Heart left ventricle (tissue), 13 donors: ENCODE measurements at regions not wholly inside any gene's neighbourhood (a gene's known extent, or its start where the extent isn't known, plus 50 kb on each side); places are given as distances from the start of the nearest gene placed in this dataset.

Experiments
- CTCF ChIP-seq, 12 donors: fragments of 200-600 bp; sonication (generic) in 4 of 12; IDR thresholded peaks; one replicate each; pipeline versions ENCODE4 v1.5.0 to v1.8.0; 2018 to 2022; ENCODE audit warnings: antibody characterized with exemption in 12 of 12, mild to moderate bottlenecking in 5 of 12
- POLR2A ChIP-seq, 2 donors: fragments of 450-650 bp; IDR thresholded peaks; one replicate each; pipeline ENCODE4 v1.6.1; 2017; ENCODE audit warnings: antibody characterized with exemption in 2 of 2, mild to moderate bottlenecking in 2 of 2, moderate library complexity in 2 of 2
- donor health status: ischemic (EF 13 %, LVEDD 7.1; RV severe dilation, severe dysfunction).
- donor health status: DM: no; HTN: yes; CAD: no.
- donor health status: DM: no; HTN: no; CAD: no.
- donor health status: ischemic (EF 25% LVEDD 6.9; RV normal size, moderate dysfunction).
- donor health status: ischemic (EF 25% LVEDD 5.7; RV mildly dilated, moderate dysfunction).
- donor health status: ischemic (EF 35%, LVEDD 5.7; RV mildly dilated, moderate dysfunction).
- donor health status: nonischemic (EF 11% LVEDD 7.7; RV severe dilation, severe dysfunction).
- donor health status: DM: yes; HTN: yes; CAD: no.
- donor health status: PGD.
- donor health status: ischemic (EF 29% LVEDD 5.4; RV normal size, mild dysfunction).
- donor health status: nonischemic (EF 23%, LVEDD 6.1; RV moderate dilation, normal function).

GRCh38 chr2:66186537-66186936 is 248.4 kb upstream of the MEIS1 start:
- TF ChIP-seq CTCF (IDR thresholded peaks at IDR 0.05) (no peak), POLR2A (IDR thresholded peaks at IDR 0.05) (no peak)
